ENCODE measurements at regions not wholly inside any gene's neighbourhood (a gene's known extent, or its start where the extent isn't known, plus 50 kb on each side); places are given as distances from the start of the nearest gene placed in this dataset.

GRCh38 chr3:150327678-150328653 lies 80.1 kb upstream of the TSC22D2 start:
- TF ChIP-seq, protein P1, sequence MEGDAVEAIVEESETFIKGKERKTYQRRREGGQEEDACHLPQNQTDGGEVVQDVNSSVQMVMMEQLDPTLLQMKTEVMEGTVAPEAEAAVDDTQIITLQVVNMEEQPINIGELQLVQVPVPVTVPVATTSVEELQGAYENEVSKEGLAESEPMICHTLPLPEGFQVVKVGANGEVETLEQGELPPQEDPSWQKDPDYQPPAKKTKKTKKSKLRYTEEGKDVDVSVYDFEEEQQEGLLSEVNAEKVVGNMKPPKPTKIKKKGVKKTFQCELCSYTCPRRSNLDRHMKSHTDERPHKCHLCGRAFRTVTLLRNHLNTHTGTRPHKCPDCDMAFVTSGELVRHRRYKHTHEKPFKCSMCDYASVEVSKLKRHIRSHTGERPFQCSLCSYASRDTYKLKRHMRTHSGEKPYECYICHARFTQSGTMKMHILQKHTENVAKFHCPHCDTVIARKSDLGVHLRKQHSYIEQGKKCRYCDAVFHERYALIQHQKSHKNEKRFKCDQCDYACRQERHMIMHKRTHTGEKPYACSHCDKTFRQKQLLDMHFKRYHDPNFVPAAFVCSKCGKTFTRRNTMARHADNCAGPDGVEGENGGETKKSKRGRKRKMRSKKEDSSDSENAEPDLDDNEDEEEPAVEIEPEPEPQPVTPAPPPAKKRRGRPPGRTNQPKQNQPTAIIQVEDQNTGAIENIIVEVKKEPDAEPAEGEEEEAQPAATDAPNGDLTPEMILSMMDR (IDR thresholded peaks at IDR 0.05) = no peak
- H3K36me3 Mint-ChIP-seq (ENCODE audit: low read depth) = no peaks in the 10 kb centered on the region
- H3K27ac ChIP-seq (ENCODE audit: low read depth in 1 of 2, low read length in 2 of 2) = no peak overlapping the region
- H3K9me3 Mint-ChIP-seq = no peaks in the 10 kb centered on the region
- H3K27ac Mint-ChIP-seq = no peak overlapping the region
- H3K4me1 ChIP-seq (ENCODE audit: insufficient read depth, low read length) = no peaks in the 10 kb centered on the region
- ATAC-seq (ENCODE audit: poor library complexity) = no peak
- H3K4me1 Mint-ChIP-seq (ENCODE audit: low read depth) = no peaks in the 10 kb centered on the region
- no peak overlapping the region for H3K4me3 ChIP-seq (ENCODE audit: low read length)
- H3K36me3 ChIP-seq (ENCODE audit: insufficient read depth, low read length) = no peaks in the 10 kb centered on the region
- DNase-seq = no peak
- no peak overlapping the region for H3K4me3 Mint-ChIP-seq
- ChIA-PET CTCF (no interaction called here), POLR2A (no interaction called here)
- peaks cover 16% of the 10 kb centered on the region for H3K27me3 Mint-ChIP-seq
- H3K27me3 ChIP-seq (ENCODE audit: control insufficient read depth in 1 of 2, insufficient read depth in 2 of 2, low read length in 2 of 2) = no peaks in the 10 kb centered on the region
- H3K9me3 ChIP-seq (ENCODE audit: control insufficient read depth in 1 of 2, insufficient read depth in 1 of 2, low read length in 2 of 2) = no peaks in the 10 kb centered on the region
- intact Hi-C loops (cut with DNase I, micrococcal nuclease) = no loop called here

DNA sequence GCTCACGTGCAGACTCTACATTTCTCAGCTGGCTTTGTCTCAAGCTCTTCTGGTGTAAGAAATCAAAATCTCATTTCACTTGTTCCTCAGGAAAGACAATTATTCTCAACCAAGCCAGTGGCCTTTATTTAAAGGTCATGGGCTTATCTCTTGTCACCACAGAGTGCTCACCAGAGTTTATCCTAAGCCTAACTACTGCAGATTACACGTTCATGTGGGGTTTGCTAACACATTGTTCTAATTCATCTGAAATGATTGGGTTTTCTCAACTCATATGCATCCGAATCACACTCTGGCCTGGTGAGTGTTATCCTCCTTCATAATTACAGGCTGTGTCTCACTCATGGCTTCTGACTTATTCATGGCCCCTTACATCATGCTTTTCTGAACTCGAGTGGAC lies 83.3 kb upstream of the TSC22D2 start:
- Histone ChIP-seq H3K36me3 (ENCODE audit: insufficient read depth, low read length) (no peaks in the 10 kb centered on the region), H3K9me3 (ENCODE audit: control insufficient read depth in 1 of 2, insufficient read depth in 1 of 2, low read length in 2 of 2) (no peaks in the 10 kb centered on the region), H3K4me3 (ENCODE audit: low read length) (no peak overlapping the region), H3K27me3 (ENCODE audit: control insufficient read depth in 1 of 2, insufficient read depth in 2 of 2, low read length in 2 of 2) (no peaks in the 10 kb centered on the region), H3K4me1 (ENCODE audit: insufficient read depth, low read length) (no peaks in the 10 kb centered on the region), H3K27ac (ENCODE audit: low read depth in 1 of 2, low read length in 2 of 2) (no peak overlapping the region)
- TF ChIP-seq, protein P1 (IDR thresholded peaks at IDR 0.05) = no peak
- ATAC-seq (ENCODE audit: poor library complexity) = no peak
- Mint-ChIP-seq H3K4me3 (no peak overlapping the region), H3K4me1 (ENCODE audit: low read depth) (no peaks in the 10 kb centered on the region), H3K9me3 (no peaks in the 10 kb centered on the region), H3K36me3 (ENCODE audit: low read depth) (no peaks in the 10 kb centered on the region), H3K27ac (no peak overlapping the region), H3K27me3 (peaks cover 26% of the 10 kb centered on the region)
- CTCF ChIA-PET = interaction anchor here (1.0 kb wide), 1 partner anchor 36 kb away, joined by 3 read pairs; no protein-coding TSS in a partner anchor
- POLR2A ChIA-PET = no interaction called here
- DNase-seq = no peak
- intact Hi-C loops (cut with DNase I, micrococcal nuclease) = no loop called here

DNA sequence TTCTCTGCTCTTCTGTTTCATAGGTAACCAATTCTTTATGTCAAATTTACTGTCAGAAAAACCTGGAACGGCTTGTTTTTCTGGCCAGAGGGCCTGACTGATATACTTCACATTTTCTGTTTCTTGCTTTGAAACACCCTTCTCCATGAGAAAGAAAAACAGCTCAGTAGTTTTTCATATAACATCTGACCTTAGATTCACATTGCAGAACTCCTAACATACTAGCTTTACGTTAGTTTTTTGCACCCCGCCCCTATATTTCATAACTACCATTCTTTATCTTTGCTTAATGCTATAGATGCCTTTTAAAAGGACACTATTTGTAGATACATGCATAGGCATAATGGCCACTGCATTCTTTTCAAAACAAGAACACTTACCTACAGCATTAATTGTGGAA lies 83.9 kb upstream of the TSC22D2 start:
- DNase-seq (no peak), ATAC-seq (ENCODE audit: poor library complexity) (no peak)
- H3K27ac Mint-ChIP-seq = no peak overlapping the region
- no peaks in the 10 kb centered on the region for H3K9me3 Mint-ChIP-seq
- intact Hi-C loops (cut with DNase I, micrococcal nuclease) = no loop called here
- Histone ChIP-seq H3K9me3 (ENCODE audit: control insufficient read depth in 1 of 2, insufficient read depth in 1 of 2, low read length in 2 of 2) (no peaks in the 10 kb centered on the region), H3K27me3 (ENCODE audit: control insufficient read depth in 1 of 2, insufficient read depth in 2 of 2, low read length in 2 of 2) (no peaks in the 10 kb centered on the region), H3K36me3 (ENCODE audit: insufficient read depth, low read length) (no peaks in the 10 kb centered on the region), H3K27ac (ENCODE audit: low read depth in 1 of 2, low read length in 2 of 2) (no peak overlapping the region), H3K4me3 (ENCODE audit: low read length) (no peak overlapping the region), H3K4me1 (ENCODE audit: insufficient read depth, low read length) (no peaks in the 10 kb centered on the region)
- H3K27me3 Mint-ChIP-seq = peaks cover 26% of the 10 kb centered on the region
- H3K36me3 Mint-ChIP-seq (ENCODE audit: low read depth) = no peaks in the 10 kb centered on the region
- H3K4me3 Mint-ChIP-seq = no peak overlapping the region
- ChIA-PET POLR2A (no interaction called here), CTCF (no interaction called here)
- H3K4me1 Mint-ChIP-seq (ENCODE audit: low read depth) = no peaks in the 10 kb centered on the region
- TF ChIP-seq, protein P1 (IDR thresholded peaks at IDR 0.05) = no peak
